Esophagus muscularis mucosa (tissue), 3 donors: ENCODE measurements at regions not wholly inside any gene's neighbourhood (a gene's known extent, or its start where the extent isn't known, plus 50 kb on each side); places are given as distances from the start of the nearest gene placed in this dataset.

Experiments
- CTCF ChIP-seq, 3 experiments: fragments of 200-600 bp in 2 of 3; fragments of 450-650 bp in 1 of 3; sonication (generic) in 2 of 3; IDR thresholded peaks; one replicate each; pipeline ENCODE4 v1.5.1; 2017 to 2019; ENCODE audit warnings: antibody characterized with exemption in 3 of 3, mild to moderate bottlenecking in 2 of 3, moderate library complexity in 1 of 3
- POLR2A ChIP-seq: fragments of 450-650 bp; IDR thresholded peaks from one replicate; pipeline ENCODE4 v1.6.1; 2017; ENCODE audit warnings: antibody characterized with exemption, moderate library complexity, mild to moderate bottlenecking, low read depth
- POLR2AphosphoS5 ChIP-seq, 2 donors: sonication (generic); formaldehyde crosslinking; IDR thresholded peaks; one replicate each; pipeline ENCODE4 v1.6.1; 2017; ENCODE audit warnings: antibody characterized with exemption in 2 of 2

- TF ChIP-seq CTCF (IDR thresholded peaks at IDR 0.05) = peak; percentile 50 to 54 (median 53)
- no peak for TF ChIP-seq POLR2A
- no peak for TF ChIP-seq POLR2AphosphoS5 (IDR thresholded peaks at IDR 0.05)
Measured at GRCh38 chr7:84490661-84491060, 296.1 kb upstream of the SEMA3A start.
